ENCODE measurements at regions not wholly inside any gene's neighbourhood (a gene's known extent, or its start where the extent isn't known, plus 50 kb on each side); places are given as distances from the start of the nearest gene placed in this dataset.

- no peak overlapping the region for H3K4me2 ChIP-seq
- no peak overlapping the region for H3K4me3 ChIP-seq
- POLR2A ChIA-PET: no interaction called here
- FAIRE-seq: no peak
- no peaks in the 10 kb centered on the region for H3K9me3 ChIP-seq
- no peaks in the 10 kb centered on the region for H3K4me1 ChIP-seq
- CTCF ChIA-PET: interaction anchor here (0.7 kb wide), 1 partner anchor 505 kb away, joined by 3 read pairs; the partner anchor contains the start of gene MORC3
- no peak overlapping the region for H3K27ac ChIP-seq
- TF ChIP-seq CEBPB (IDR thresholded peaks at IDR 0.05) (no peak), HOXB5 (CRISPR knock-in tag; IDR thresholded peaks at IDR 0.05) (no peak), REST (IDR thresholded peaks at IDR 0.05) (no peak), HOXB13 (CRISPR knock-in tag; IDR thresholded peaks at IDR 0.05; ENCODE audit: low read depth) (no peak)
- WGBS (ENCODE audit: missing lambda C conversion rate): 80% methylated on average over 5 of the region's 5 CpGs
- no peak for ATAC-seq
- DNase-seq (ENCODE audit: low read depth in 1 of 2, low spot score in 1 of 2): no peak
Measured at GRCh38 chr21:35814858-35815619, 245.3 kb downstream of the SETD4 start.

- no peak for FAIRE-seq
- H3K4me2 ChIP-seq: no peak overlapping the region
- no peak for DNase-seq (ENCODE audit: low read depth in 1 of 2, low spot score in 1 of 2)
- no peak overlapping the region for H3K27ac ChIP-seq
- ATAC-seq: no peak
- 62% methylated on average over 9 of the region's 9 CpGs for WGBS (ENCODE audit: missing lambda C conversion rate)
- TF ChIP-seq CHD4 (IDR thresholded peaks at IDR 0.05; ENCODE audit: borderline replicate concordance) (no peak), RNF2 (IDR thresholded peaks at IDR 0.05; ENCODE audit: borderline replicate concordance, low read depth) (no peak), TP53 (CRISPR knock-in tag; IDR thresholded peaks at IDR 0.05) (no peak), GATA3 (IDR thresholded peaks at IDR 0.05; ENCODE audit: borderline replicate concordance) (no peak), EHMT2 (IDR thresholded peaks at IDR 0.05; ENCODE audit: low read depth) (no peak), KDM1A (IDR thresholded peaks at IDR 0.05; ENCODE audit: low read depth) (no peak), CBX8 (IDR thresholded peaks at IDR 0.05) (no peak), HEYL (CRISPR knock-in tag; IDR thresholded peaks at IDR 0.05) (no peak), USF2 (IDR thresholded peaks at IDR 0.05) (no peak), ELK1 (IDR thresholded peaks at IDR 0.05; ENCODE audit: low read depth, low read length) (no peak), HES2 (IDR thresholded peaks at IDR 0.05) (no peak), POLR2A (IDR thresholded peaks at IDR 0.05; ENCODE audit: low read length) (no peak), NPAS2 (CRISPR knock-in tag; IDR thresholded peaks at IDR 0.05; ENCODE audit: borderline replicate concordance) (no peak), BHLHE40 (IDR thresholded peaks at IDR 0.05; ENCODE audit: low read depth, low read length) (no peak), HDAC2 (IDR thresholded peaks at IDR 0.05) (no peak), RFX5 (IDR thresholded peaks at IDR 0.05) (no peak), SMC3 (IDR thresholded peaks at IDR 0.05) (no peak), EHF (CRISPR knock-in tag; IDR thresholded peaks at IDR 0.05) (no peak)
- ChIA-PET CTCF (interaction anchor here (0.6 kb wide), 1 partner anchor 36 kb away, joined by 4 read pairs; no protein-coding TSS in a partner anchor), POLR2A (no interaction called here)
- H3K4me1 ChIP-seq: no peaks in the 10 kb centered on the region
- no peaks in the 10 kb centered on the region for H3K9me3 ChIP-seq
- no peak overlapping the region for H3K4me3 ChIP-seq
Measured at GRCh38 chr21:35812679-35813078, 247.6 kb downstream of the SETD4 start.

Measured in A549 (cell line).